ENCODE measurements at regions not wholly inside any gene's neighbourhood (a gene's known extent, or its start where the extent isn't known, plus 50 kb on each side); places are given as distances from the start of the nearest gene placed in this dataset.
"Not testable (repeated sequence)": the region's sequence is repeated elsewhere in the genome, so short reads cannot be mapped to it uniquely, and the experiment has no call there.

- no peak for DNase-seq (ENCODE audit: low read depth in 2 of 2)
These were observed 105.3 kb upstream of the ZPLD1 start for GRCh38 chr3:102329561-102329960.

- DNase-seq (ENCODE audit: low read depth in 2 of 2), result no peak
These were observed 102.6 kb upstream of the ZPLD1 start for GRCh38 chr3:102332205-102332604.

GRCh38 chr3:102332934-102333333 lies 101.9 kb upstream of the ZPLD1 start:
- DNase-seq (ENCODE audit: low read depth in 2 of 2), result no peak

- no peak for DNase-seq (ENCODE audit: low read depth in 2 of 2)
These were observed 98.7 kb upstream of the ZPLD1 start for GRCh38 chr3:102336130-102336529.

- DNase-seq (ENCODE audit: low read depth in 2 of 2), result no peak
These were observed 95.1 kb upstream of the ZPLD1 start for GRCh38 chr3:102339671-102340070.

- no peak for DNase-seq (ENCODE audit: low read depth in 2 of 2)
These were observed 87.9 kb upstream of the ZPLD1 start for GRCh38 chr3:102346897-102347296.

GRCh38 chr3:102348904-102349303 lies 85.9 kb upstream of the ZPLD1 start:
- no peak for DNase-seq (ENCODE audit: low read depth in 2 of 2)

GRCh38 chr3:102353148-102353547 lies 81.7 kb upstream of the ZPLD1 start:
- DNase-seq (ENCODE audit: low read depth in 2 of 2), result no peak

GRCh38 chr3:102353805-102354204 lies 81.0 kb upstream of the ZPLD1 start:
- no peak for DNase-seq (ENCODE audit: low read depth in 2 of 2)

GRCh38 chr3:102354818-102355515 lies 79.8 kb upstream of the ZPLD1 start:
- DNase-seq (ENCODE audit: low read depth in 2 of 2), result no peak

- no peak for DNase-seq (ENCODE audit: low read depth in 2 of 2)
These were observed 78.3 kb upstream of the ZPLD1 start for GRCh38 chr3:102356506-102356905.

GRCh38 chr3:102357313-102357712 lies 77.5 kb upstream of the ZPLD1 start:
- DNase-seq (ENCODE audit: low read depth in 2 of 2), result not testable (repeated sequence)

- no peak for DNase-seq (ENCODE audit: low read depth in 2 of 2)
These were observed 74.5 kb upstream of the ZPLD1 start for GRCh38 chr3:102360183-102360860.

- no peak for DNase-seq (ENCODE audit: low read depth in 2 of 2)
These were observed 73.7 kb upstream of the ZPLD1 start for GRCh38 chr3:102361101-102361500.

- not testable (repeated sequence) for DNase-seq (ENCODE audit: low read depth in 2 of 2)
These were observed 68.7 kb upstream of the ZPLD1 start for GRCh38 chr3:102366116-102366515.

- DNase-seq (ENCODE audit: low read depth in 2 of 2), result no peak
These were observed 59.8 kb upstream of the ZPLD1 start for GRCh38 chr3:102374863-102375634.

- no peak for DNase-seq (ENCODE audit: low read depth in 2 of 2)
These were observed 56.6 kb upstream of the ZPLD1 start for GRCh38 chr3:102378216-102378615.

GRCh38 chr3:102382201-102382600 lies 52.6 kb upstream of the ZPLD1 start:
- DNase-seq (ENCODE audit: low read depth in 2 of 2), result not testable (repeated sequence)
